Esophagus muscularis mucosa (tissue), 4 donors: ENCODE measurements at regions not wholly inside any gene's neighbourhood (a gene's known extent, or its start where the extent isn't known, plus 50 kb on each side); places are given as distances from the start of the nearest gene placed in this dataset.

ENCODE experiments used
- CTCF ChIP-seq, 3 experiments: fragments of 200-600 bp in 2 of 3; fragments of 450-650 bp in 1 of 3; sonication (generic) in 2 of 3; IDR thresholded peaks; one replicate each; pipeline ENCODE4 v1.5.1; 2017 to 2019; ENCODE audit warnings: antibody characterized with exemption in 3 of 3, mild to moderate bottlenecking in 2 of 3, moderate library complexity in 1 of 3
- EP300 ChIP-seq: sonication (generic); formaldehyde crosslinking; IDR thresholded peaks from one replicate; pipeline ENCODE4 v1.6.1; 2017; ENCODE audit warnings: antibody characterized with exemption
- POLR2A ChIP-seq: fragments of 450-650 bp; IDR thresholded peaks from one replicate; pipeline ENCODE4 v1.6.1; 2017; ENCODE audit warnings: antibody characterized with exemption, moderate library complexity, mild to moderate bottlenecking, low read depth
- POLR2AphosphoS5 ChIP-seq, 2 donors: sonication (generic); formaldehyde crosslinking; IDR thresholded peaks; one replicate each; pipeline ENCODE4 v1.6.1; 2017; ENCODE audit warnings: antibody characterized with exemption in 2 of 2

GRCh38 chr4:8769645-8770517 lies 101.8 kb downstream of the HMX1 start:
- TF ChIP-seq CTCF (IDR thresholded peaks at IDR 0.05) (no peak), POLR2A (no peak), EP300 (no peak), POLR2AphosphoS5 (IDR thresholded peaks at IDR 0.05) (no peak)
